Stomach (tissue), 8 donors: ENCODE measurements at regions not wholly inside any gene's neighbourhood (a gene's known extent, or its start where the extent isn't known, plus 50 kb on each side); places are given as distances from the start of the nearest gene placed in this dataset.

Experiments
- DNase-seq, 2 donors: peaks; one replicate each; pipeline versions ENCODE4 v3.0.0 to v3.0.0-alpha.2; 2013 to 2019
- H3K27ac ChIP-seq, 5 donors: fragments of 200-600 bp in 4 of 5; sonication (generic) in 4 of 5; one replicate each; pipeline ENCODE4 v1.5.1; 2013 to 2019; ENCODE audit warnings: mild to moderate bottlenecking in 1 of 5, moderate library complexity in 1 of 5
- H3K27me3 ChIP-seq, 3 donors: fragments of 200-600 bp; sonication (generic); one replicate each; pipeline ENCODE4 v1.5.1; 2017 to 2019; ENCODE audit warnings: mixed run types in 1 of 3
- H3K36me3 ChIP-seq, 4 donors: fragments of 200-600 bp; sonication (generic); 1 replicate in 3 of 4; 2 replicates in 1 of 4; pipeline ENCODE4 v1.5.1; 2016 to 2019
- H3K4me1 ChIP-seq, 4 donors: fragments of 200-600 bp; sonication (generic); one replicate each; pipeline ENCODE4 v1.5.1; 2016 to 2019
- H3K4me3 ChIP-seq, 4 donors: fragments of 200-600 bp; sonication (generic) in 3 of 4; one replicate each; pipeline ENCODE4 v1.5.1; 2016 to 2019; ENCODE audit warnings: mild to moderate bottlenecking in 1 of 4
- H3K9me3 ChIP-seq, 4 donors: fragments of 200-600 bp; sonication (generic); one replicate each; pipeline ENCODE4 v1.5.1; 2016 to 2019
- EP300 ChIP-seq: sonication (generic); formaldehyde crosslinking; IDR thresholded peaks from one replicate; pipeline ENCODE4 v1.6.1; 2017; ENCODE audit warnings: antibody characterized with exemption
- POLR2A ChIP-seq, 4 donors: fragments of 450-650 bp; IDR thresholded peaks; one replicate each; pipeline ENCODE4 v1.6.1; 2016; ENCODE audit warnings: antibody characterized with exemption in 4 of 4, control low read depth in 2 of 4, mild to moderate bottlenecking in 1 of 4, moderate library complexity in 1 of 4
- POLR2AphosphoS5 ChIP-seq, 3 donors: sonication (generic); formaldehyde crosslinking; IDR thresholded peaks; one replicate each; pipeline ENCODE4 v1.6.1; 2016; ENCODE audit warnings: antibody characterized with exemption in 3 of 3
- WGBS, 5 donors: extraction: QIAGEN DNeasy Blood & Tissue Kit in 3 of 5; methylation state at CpG; one replicate each; pipeline versions ENCODE4 v1.1.5 to v1.1.7; 2013 to 2018; 5-methylcytosine and 5-hydroxymethylcytosine counted together
- intact Hi-C: fragments of 100-400 bp; cut with DNase I; formaldehyde crosslinking; loops from one replicate; pipeline ENCODE4 v1.15.1; 2023; ENCODE audit warnings: low total_unique reads
- TF ChIP-seq, protein P1 (sequence below), 7 experiments: fragments of 450-650 bp in 4 of 7; fragments of 200-600 bp in 3 of 7; sonication (generic) in 3 of 7; IDR thresholded peaks; one replicate each; pipeline ENCODE4 v1.5.1; 2016 to 2019; ENCODE audit warnings: antibody characterized with exemption in 7 of 7, control low read depth in 2 of 7, mild to moderate bottlenecking in 1 of 7
- donor health status: healthy with polysubstance abuse.
- donor health status: Bipolar disorder and iron deficiency.
- donor health status: healthy.

DNA sequence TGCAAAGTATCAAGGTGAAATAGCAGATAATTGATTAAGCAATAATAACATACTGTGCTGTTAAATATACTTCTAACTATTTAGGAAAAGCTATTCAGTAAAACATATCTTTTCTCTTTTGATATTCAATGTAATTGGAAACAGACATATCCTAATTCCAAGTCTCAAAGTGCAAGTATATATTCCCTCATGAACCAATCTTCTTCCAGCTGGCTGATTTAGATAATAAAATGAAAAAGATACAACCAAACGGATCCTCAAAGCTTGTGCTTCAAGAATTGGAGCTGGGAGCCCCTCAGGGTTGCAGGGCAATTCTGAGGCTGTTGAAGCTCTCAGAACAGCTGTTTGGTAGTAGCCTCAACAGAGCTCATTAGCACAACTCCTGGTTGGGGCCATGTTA is 236.6 kb downstream of the ZIC1 start:
- 33 to 71% (median 49%) methylated on average over 1 of the region's 1 CpG for WGBS, 5 donors
- H3K27me3 ChIP-seq: no peaks in the 10 kb centered on the region
- TF ChIP-seq POLR2AphosphoS5 (IDR thresholded peaks at IDR 0.05) (no peak), POLR2A (IDR thresholded peaks at IDR 0.05) (no peak), EP300 (no peak)
- TF ChIP-seq, protein P1, sequence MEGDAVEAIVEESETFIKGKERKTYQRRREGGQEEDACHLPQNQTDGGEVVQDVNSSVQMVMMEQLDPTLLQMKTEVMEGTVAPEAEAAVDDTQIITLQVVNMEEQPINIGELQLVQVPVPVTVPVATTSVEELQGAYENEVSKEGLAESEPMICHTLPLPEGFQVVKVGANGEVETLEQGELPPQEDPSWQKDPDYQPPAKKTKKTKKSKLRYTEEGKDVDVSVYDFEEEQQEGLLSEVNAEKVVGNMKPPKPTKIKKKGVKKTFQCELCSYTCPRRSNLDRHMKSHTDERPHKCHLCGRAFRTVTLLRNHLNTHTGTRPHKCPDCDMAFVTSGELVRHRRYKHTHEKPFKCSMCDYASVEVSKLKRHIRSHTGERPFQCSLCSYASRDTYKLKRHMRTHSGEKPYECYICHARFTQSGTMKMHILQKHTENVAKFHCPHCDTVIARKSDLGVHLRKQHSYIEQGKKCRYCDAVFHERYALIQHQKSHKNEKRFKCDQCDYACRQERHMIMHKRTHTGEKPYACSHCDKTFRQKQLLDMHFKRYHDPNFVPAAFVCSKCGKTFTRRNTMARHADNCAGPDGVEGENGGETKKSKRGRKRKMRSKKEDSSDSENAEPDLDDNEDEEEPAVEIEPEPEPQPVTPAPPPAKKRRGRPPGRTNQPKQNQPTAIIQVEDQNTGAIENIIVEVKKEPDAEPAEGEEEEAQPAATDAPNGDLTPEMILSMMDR (IDR thresholded peaks at IDR 0.05): no peak

DNA sequence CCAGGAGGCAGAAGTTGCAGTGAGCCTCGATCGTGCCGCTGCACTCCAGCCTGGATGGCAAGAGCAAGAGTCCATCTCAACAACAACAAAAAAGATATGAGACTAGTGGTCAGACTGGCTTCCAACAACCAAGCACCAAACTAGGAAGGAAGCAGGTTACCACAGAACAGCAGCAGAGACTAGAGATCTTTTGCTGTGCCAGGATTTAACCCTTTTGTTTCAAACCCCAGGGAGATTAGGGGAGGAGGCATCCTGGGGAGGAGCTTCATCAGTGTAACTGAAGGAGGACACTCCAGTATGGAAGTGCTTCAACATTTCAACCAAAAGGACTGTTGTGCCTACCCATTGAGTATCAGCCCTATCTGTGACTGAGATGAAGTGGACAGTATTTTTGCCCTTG is 240.3 kb downstream of the ZIC1 start:
- no peak overlapping the region for H3K4me3 ChIP-seq
- 86 to 96% (median 90%) methylated on average over 3 of the region's 3 CpGs for WGBS, 5 donors
- TF ChIP-seq POLR2A (IDR thresholded peaks at IDR 0.05) (no peak), POLR2AphosphoS5 (IDR thresholded peaks at IDR 0.05) (no peak), EP300 (no peak)
- TF ChIP-seq, protein P1 (IDR thresholded peaks at IDR 0.05): no peak
- H3K4me1 ChIP-seq: no peaks in the 10 kb centered on the region
- no peaks in the 10 kb centered on the region for H3K9me3 ChIP-seq
- DNase-seq: no peak
- no peak overlapping the region for H3K27ac ChIP-seq
- H3K36me3 ChIP-seq: no peaks in the 10 kb centered on the region
- intact Hi-C loops: no loop called here
- H3K27me3 ChIP-seq: no peaks in the 10 kb centered on the region

More for the DNA sequence above, 236.6 kb downstream of the ZIC1 start:
- H3K4me3 ChIP-seq: no peak overlapping the region
- H3K36me3 ChIP-seq: no peaks in the 10 kb centered on the region
- H3K4me1 ChIP-seq: no peaks in the 10 kb centered on the region
- H3K27ac ChIP-seq: no peak overlapping the region
- no peak for DNase-seq
- intact Hi-C loops: no loop called here
- H3K9me3 ChIP-seq: no peaks in the 10 kb centered on the region

DNA sequence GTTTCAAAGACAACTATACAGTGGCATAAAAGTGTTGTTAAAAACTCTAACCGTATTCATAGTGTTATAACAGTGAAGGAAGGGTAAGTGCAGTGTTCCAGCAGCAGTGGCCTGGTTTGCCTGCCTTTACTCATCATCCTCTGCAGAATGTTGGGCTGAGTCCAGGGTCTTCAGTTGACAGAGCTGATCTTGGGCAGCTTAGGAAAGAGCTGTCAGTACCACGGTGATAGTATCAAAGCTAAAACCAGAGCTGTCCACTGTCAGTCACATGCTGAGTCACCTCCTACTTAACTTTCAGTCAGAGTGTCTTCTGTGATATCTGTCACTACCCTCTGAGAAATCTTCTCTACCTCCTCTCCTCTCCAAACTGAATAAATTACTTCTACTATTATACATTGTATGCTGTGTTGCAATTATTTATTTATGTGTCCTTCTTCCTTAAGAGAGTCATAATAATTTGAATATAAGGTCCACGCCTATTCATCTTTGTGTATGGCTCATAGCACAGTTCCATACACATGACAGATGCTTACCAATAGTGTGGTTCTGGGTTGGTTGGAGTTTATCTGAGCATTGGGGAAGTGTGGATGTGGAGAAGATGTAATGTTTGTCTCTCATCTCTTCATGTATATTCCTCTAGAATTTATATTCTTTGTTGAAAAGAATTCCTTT is 242.1 kb downstream of the ZIC1 start:
- TF ChIP-seq, protein P1 (IDR thresholded peaks at IDR 0.05): no peak
- TF ChIP-seq POLR2AphosphoS5 (IDR thresholded peaks at IDR 0.05) (no peak), POLR2A (IDR thresholded peaks at IDR 0.05) (no peak), EP300 (no peak)
- Histone ChIP-seq H3K9me3 (no peaks in the 10 kb centered on the region), H3K4me3 (no peak overlapping the region), H3K27ac (no peak overlapping the region), H3K4me1 (no peaks in the 10 kb centered on the region), H3K36me3 (no peaks in the 10 kb centered on the region), H3K27me3 (no peaks in the 10 kb centered on the region)
- 49 to 70% (median 64%) methylated on average over 3 of the region's 3 CpGs for WGBS, 5 donors
- DNase-seq: peak in 1 of 2 donors; percentile 9
- intact Hi-C loops: no loop called here

DNA sequence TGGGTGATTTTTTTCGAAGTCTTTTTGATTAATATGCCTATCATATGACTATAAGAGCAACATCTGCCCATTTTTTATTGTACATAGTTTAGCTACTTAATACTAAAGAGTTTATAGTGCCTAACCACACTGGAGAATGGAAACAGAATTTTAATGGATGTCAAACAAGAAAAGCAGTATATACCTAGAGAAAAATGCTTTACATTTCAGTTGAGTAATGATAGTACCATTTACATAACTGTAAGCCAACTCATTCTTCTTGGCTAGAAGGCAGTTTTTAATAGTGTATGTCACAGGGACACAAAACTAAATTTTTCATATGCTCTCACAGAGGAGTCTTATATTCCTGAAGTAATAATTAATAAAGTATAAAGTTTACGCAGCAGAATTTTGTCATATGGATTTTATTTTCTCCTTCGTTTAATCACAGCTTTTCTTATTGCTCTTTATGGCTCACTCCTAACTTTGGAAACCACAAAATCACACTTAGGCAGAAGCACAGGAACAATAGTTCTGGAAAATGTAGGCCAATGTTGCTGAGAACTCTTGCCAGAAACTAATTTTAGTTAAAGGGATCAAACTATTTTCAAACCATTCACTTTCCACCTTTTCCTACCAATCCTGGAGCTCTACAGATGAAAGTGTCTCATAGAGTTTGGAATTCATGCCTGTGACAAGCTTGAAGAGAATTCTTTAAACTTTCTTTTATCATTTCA is 243.6 kb downstream of the ZIC1 start:
- no peak for DNase-seq
- no peaks in the 10 kb centered on the region for H3K27me3 ChIP-seq
- TF ChIP-seq, protein P1 (IDR thresholded peaks at IDR 0.05): no peak
- no peak for TF ChIP-seq POLR2A (IDR thresholded peaks at IDR 0.05)
- TF ChIP-seq EP300: no peak
- no peak for TF ChIP-seq POLR2AphosphoS5 (IDR thresholded peaks at IDR 0.05)
- WGBS, 5 donors: 65 to 72% (median 68%) methylated on average over 3 of the region's 3 CpGs
- H3K4me3 ChIP-seq: no peak overlapping the region
- H3K9me3 ChIP-seq: no peaks in the 10 kb centered on the region
- H3K36me3 ChIP-seq: no peaks in the 10 kb centered on the region
- intact Hi-C loops: no loop called here
- H3K27ac ChIP-seq: no peak overlapping the region
- no peaks in the 10 kb centered on the region for H3K4me1 ChIP-seq
